H1 (cell line): ENCODE measurements at regions not wholly inside any gene's neighbourhood (a gene's known extent, or its start where the extent isn't known, plus 50 kb on each side); places are given as distances from the start of the nearest gene placed in this dataset.

Source experiments
- E2F6 ChIP-seq: IDR thresholded peaks from 2 replicates; pipeline ENCODE4 v1.6.1; 2012; ENCODE audit warnings: inconsistent platforms
- POLR2AphosphoS5 ChIP-seq: IDR thresholded peaks from 2 replicates; pipeline ENCODE4 v1.6.1; 2011; ENCODE audit warnings: low read depth, low read length
- RBBP5 ChIP-seq: IDR thresholded peaks from 2 replicates; pipeline ENCODE4 v1.7.1; 2012; ENCODE audit warnings: low read depth, mild to moderate bottlenecking, inconsistent platforms, low read length, moderate library complexity, borderline replicate concordance
- RFX5 ChIP-seq: IDR thresholded peaks from 2 replicates; pipeline ENCODE4 v1.6.1; 2011; ENCODE audit warnings: low read depth, low read length, improper control_type of control experiment, borderline replicate concordance
- SUZ12 ChIP-seq: fragments of 200-600 bp; sonication (generic); IDR thresholded peaks from 2 replicates; pipeline ENCODE4 v1.6.1; 2012; ENCODE audit warnings: mild to moderate bottlenecking, inconsistent platforms, low read length, moderate library complexity, mixed read lengths

GRCh38 chr17:51487947-51488346 lies 227.6 kb downstream of the UTP18 start (continued):
- TF ChIP-seq RFX5 (no peak), E2F6 (no peak), SUZ12 (no peak), RBBP5 (no peak), POLR2AphosphoS5 (no peak)
